Liver (tissue), 8 donors: ENCODE measurements at regions not wholly inside any gene's neighbourhood (a gene's known extent, or its start where the extent isn't known, plus 50 kb on each side); places are given as distances from the start of the nearest gene placed in this dataset.

Experiments
- DNase-seq: peaks from one replicate; pipeline ENCODE4 v3.0.0-alpha.2; 2017; ENCODE audit warnings: low spot score
- H3K27ac ChIP-seq, 2 donors: one replicate each; pipeline ENCODE4 v1.7.0; 2013; ENCODE audit warnings: inconsistent platforms in 2 of 2, low read length in 2 of 2, control low read depth in 1 of 2, low read depth in 1 of 2, mild to moderate bottlenecking in 1 of 2
- H3K27me3 ChIP-seq, 4 donors: one replicate each; pipeline versions ENCODE4 v1.6.1 to v1.7.0; 2013; ENCODE audit warnings: low read length in 3 of 4, inconsistent platforms in 1 of 4, mild to moderate bottlenecking in 1 of 4, moderate library complexity in 1 of 4; ENCODE audit not compliant: control insufficient read depth in 4 of 4, insufficient read depth in 4 of 4
- H3K36me3 ChIP-seq, 4 donors: one replicate each; pipeline versions ENCODE4 v1.6.1 to v1.7.0; 2013; ENCODE audit warnings: low read length in 3 of 4, mild to moderate bottlenecking in 3 of 4, low read depth in 1 of 4, moderate library complexity in 1 of 4; ENCODE audit not compliant: control insufficient read depth in 4 of 4, insufficient read depth in 3 of 4
- H3K4me1 ChIP-seq, 4 donors: one replicate each; pipeline versions ENCODE4 v1.6.1 to v1.7.0; 2013; ENCODE audit warnings: low read length in 3 of 4, mild to moderate bottlenecking in 3 of 4, moderate library complexity in 1 of 4; ENCODE audit not compliant: control insufficient read depth in 4 of 4, insufficient read depth in 4 of 4
- H3K4me3 ChIP-seq, 3 donors: one replicate each; pipeline versions ENCODE4 v1.6.1 to v1.7.0; 2013; ENCODE audit warnings: low read length in 3 of 3, control low read depth in 1 of 3, low read depth in 1 of 3, mild to moderate bottlenecking in 1 of 3
- H3K9ac ChIP-seq, 2 donors: one replicate each; pipeline ENCODE4 v1.7.0; 2013; ENCODE audit warnings: low read length in 2 of 2, mild to moderate bottlenecking in 2 of 2, moderate library complexity in 2 of 2, control low read depth in 1 of 2, low read depth in 1 of 2
- H3K9me3 ChIP-seq, 4 donors: one replicate each; pipeline versions ENCODE4 v1.6.1 to v1.7.0; 2013; ENCODE audit warnings: low read length in 3 of 4; ENCODE audit not compliant: control insufficient read depth in 4 of 4
- EGR1 ChIP-seq, 2 donors: IDR thresholded peaks; 2 replicates each; pipeline ENCODE4 v1.6.1; 2016 to 2018; ENCODE audit warnings: antibody characterized with exemption in 2 of 2, low read depth in 2 of 2
- FOXA1 ChIP-seq: IDR thresholded peaks from 2 replicates; pipeline ENCODE4 v1.6.1; 2016; ENCODE audit warnings: antibody characterized with exemption
- FOXA2 ChIP-seq: IDR thresholded peaks from 2 replicates; pipeline ENCODE4 v1.6.1; 2016; ENCODE audit warnings: antibody characterized with exemption
- GABPA ChIP-seq, 2 donors: IDR thresholded peaks in 1 of 2; conservative IDR thresholded peaks in 1 of 2; 2 replicates each; pipeline ENCODE4 v1.6.1; 2016; ENCODE audit warnings: antibody characterized with exemption in 2 of 2, mild to moderate bottlenecking in 1 of 2, moderate library complexity in 1 of 2
- HNF4A ChIP-seq, 2 donors: conservative IDR thresholded peaks; 2 replicates each; pipeline ENCODE4 v1.6.1; 2016; ENCODE audit warnings: antibody characterized with exemption in 2 of 2, mild to moderate bottlenecking in 2 of 2
- HNF4G ChIP-seq: IDR thresholded peaks from 2 replicates; pipeline ENCODE4 v1.6.1; 2016; ENCODE audit warnings: antibody characterized with exemption
- JUND ChIP-seq, 2 donors: IDR thresholded peaks; 2 replicates each; pipeline ENCODE4 v1.6.1; 2016; ENCODE audit warnings: antibody characterized with exemption in 2 of 2
- NR2F2 ChIP-seq: IDR thresholded peaks from 2 replicates; pipeline ENCODE4 v1.6.1; 2016; ENCODE audit warnings: antibody characterized with exemption
- RAD21 ChIP-seq, 2 donors: IDR thresholded peaks; 2 replicates each; pipeline ENCODE4 v1.6.1; 2016; ENCODE audit warnings: antibody characterized with exemption in 2 of 2, mild to moderate bottlenecking in 2 of 2
- RXRA ChIP-seq, 2 donors: IDR thresholded peaks; 2 replicates each; pipeline ENCODE4 v1.6.1; 2017 to 2018; ENCODE audit warnings: antibody characterized with exemption in 2 of 2, mild to moderate bottlenecking in 1 of 2
- SP1 ChIP-seq: IDR thresholded peaks from 2 replicates; pipeline ENCODE4 v1.6.1; 2018; ENCODE audit warnings: antibody characterized with exemption, mild to moderate bottlenecking
- TAF1 ChIP-seq: conservative IDR thresholded peaks from 2 replicates; pipeline ENCODE4 v1.6.1; 2016; ENCODE audit warnings: antibody characterized with exemption, mild to moderate bottlenecking
- YY1 ChIP-seq: IDR thresholded peaks from 2 replicates; pipeline ENCODE4 v1.6.1; 2016; ENCODE audit warnings: antibody characterized with exemption, mild to moderate bottlenecking
- WGBS: extraction: QIAGEN DNeasy Blood & Tissue Kit; methylation state at CpG from one replicate; pipeline ENCODE4 v1.1.7; 2013; 5-methylcytosine and 5-hydroxymethylcytosine counted together
- TF ChIP-seq, protein P1 (sequence below): IDR thresholded peaks from 2 replicates; pipeline ENCODE4 v1.6.1; 2016; ENCODE audit warnings: antibody characterized with exemption
- TF ChIP-seq, protein P2 (sequence below): IDR thresholded peaks from 2 replicates; pipeline ENCODE4 v1.6.1; 2016; ENCODE audit warnings: antibody characterized with exemption
- TF ChIP-seq, protein P3 (sequence below): fragments of 150-350 bp; IDR thresholded peaks from 2 replicates; pipeline ENCODE4 v1.5.1; 2017; ENCODE audit warnings: improper control_type of control experiment, low read depth, low read length; ENCODE audit not compliant: missing input control
- TF ChIP-seq, protein P4 (sequence below): IDR thresholded peaks from 2 replicates; pipeline ENCODE4 v1.6.1; 2016; ENCODE audit warnings: antibody characterized with exemption, mild to moderate bottlenecking
- TF ChIP-seq, protein P5 (sequence below): IDR thresholded peaks from 2 replicates; pipeline ENCODE4 v1.6.1; 2016; ENCODE audit warnings: antibody characterized with exemption
- donor health status: healthy.
- donor health status: healthy.
- donor health status: healthy.
- donor health status: healthy.
- donor health status: healthy.

DNA sequence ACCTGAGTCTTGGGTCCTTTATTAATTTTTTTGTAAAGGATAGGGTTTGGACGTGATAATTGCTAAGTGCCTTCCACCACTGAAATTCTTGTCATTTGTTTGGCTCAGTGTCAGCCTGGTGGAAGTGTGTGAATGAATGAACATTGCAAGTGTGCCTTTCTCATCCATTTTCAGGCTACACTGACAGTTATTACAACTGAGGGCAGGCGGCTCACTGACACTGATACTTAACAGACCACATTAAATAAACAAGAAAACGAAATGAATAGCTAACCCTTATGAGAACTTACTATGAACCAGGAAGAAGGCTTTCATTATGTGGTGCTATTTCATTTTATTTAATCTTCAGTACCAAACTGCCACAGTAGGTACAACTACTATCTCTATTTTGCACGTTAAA lies 188.8 kb upstream of the CRBN start:
- Histone ChIP-seq H3K27ac (no peak overlapping the region), H3K27me3 (no peaks in the 10 kb centered on the region), H3K36me3 (no peaks in the 10 kb centered on the region), H3K9me3 (peaks cover 0 to 5% (median 1%) of the 10 kb centered on the region in 4 donors), H3K4me3 (no peak overlapping the region), H3K4me1 (no peaks in the 10 kb centered on the region), H3K9ac (no peak overlapping the region)
- WGBS, result 49% methylated on average over 4 of the region's 4 CpGs
- no peak for DNase-seq
- no peak for TF ChIP-seq GABPA (IDR thresholded peaks at IDR 0.05 in 1 of 2, conservative IDR thresholded peaks at IDR 0.05 in 1 of 2)
- TF ChIP-seq FOXA2, result no peak
- no peak for TF ChIP-seq JUND (IDR thresholded peaks at IDR 0.05)
- TF ChIP-seq TAF1, result no peak
- TF ChIP-seq RAD21 (IDR thresholded peaks at IDR 0.05), result no peak
- TF ChIP-seq, protein P1, sequence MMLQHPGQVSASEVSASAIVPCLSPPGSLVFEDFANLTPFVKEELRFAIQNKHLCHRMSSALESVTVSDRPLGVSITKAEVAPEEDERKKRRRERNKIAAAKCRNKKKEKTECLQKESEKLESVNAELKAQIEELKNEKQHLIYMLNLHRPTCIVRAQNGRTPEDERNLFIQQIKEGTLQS, result no peak
- no peak for TF ChIP-seq SP1
- TF ChIP-seq, protein P2, sequence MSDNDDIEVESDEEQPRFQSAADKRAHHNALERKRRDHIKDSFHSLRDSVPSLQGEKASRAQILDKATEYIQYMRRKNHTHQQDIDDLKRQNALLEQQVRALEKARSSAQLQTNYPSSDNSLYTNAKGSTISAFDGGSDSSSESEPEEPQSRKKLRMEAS, result no peak
- no peak for TF ChIP-seq NR2F2
- no peak for TF ChIP-seq YY1
- no peak for TF ChIP-seq FOXA1
- TF ChIP-seq, protein P3, sequence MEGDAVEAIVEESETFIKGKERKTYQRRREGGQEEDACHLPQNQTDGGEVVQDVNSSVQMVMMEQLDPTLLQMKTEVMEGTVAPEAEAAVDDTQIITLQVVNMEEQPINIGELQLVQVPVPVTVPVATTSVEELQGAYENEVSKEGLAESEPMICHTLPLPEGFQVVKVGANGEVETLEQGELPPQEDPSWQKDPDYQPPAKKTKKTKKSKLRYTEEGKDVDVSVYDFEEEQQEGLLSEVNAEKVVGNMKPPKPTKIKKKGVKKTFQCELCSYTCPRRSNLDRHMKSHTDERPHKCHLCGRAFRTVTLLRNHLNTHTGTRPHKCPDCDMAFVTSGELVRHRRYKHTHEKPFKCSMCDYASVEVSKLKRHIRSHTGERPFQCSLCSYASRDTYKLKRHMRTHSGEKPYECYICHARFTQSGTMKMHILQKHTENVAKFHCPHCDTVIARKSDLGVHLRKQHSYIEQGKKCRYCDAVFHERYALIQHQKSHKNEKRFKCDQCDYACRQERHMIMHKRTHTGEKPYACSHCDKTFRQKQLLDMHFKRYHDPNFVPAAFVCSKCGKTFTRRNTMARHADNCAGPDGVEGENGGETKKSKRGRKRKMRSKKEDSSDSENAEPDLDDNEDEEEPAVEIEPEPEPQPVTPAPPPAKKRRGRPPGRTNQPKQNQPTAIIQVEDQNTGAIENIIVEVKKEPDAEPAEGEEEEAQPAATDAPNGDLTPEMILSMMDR, result no peak
- TF ChIP-seq, protein P4, sequence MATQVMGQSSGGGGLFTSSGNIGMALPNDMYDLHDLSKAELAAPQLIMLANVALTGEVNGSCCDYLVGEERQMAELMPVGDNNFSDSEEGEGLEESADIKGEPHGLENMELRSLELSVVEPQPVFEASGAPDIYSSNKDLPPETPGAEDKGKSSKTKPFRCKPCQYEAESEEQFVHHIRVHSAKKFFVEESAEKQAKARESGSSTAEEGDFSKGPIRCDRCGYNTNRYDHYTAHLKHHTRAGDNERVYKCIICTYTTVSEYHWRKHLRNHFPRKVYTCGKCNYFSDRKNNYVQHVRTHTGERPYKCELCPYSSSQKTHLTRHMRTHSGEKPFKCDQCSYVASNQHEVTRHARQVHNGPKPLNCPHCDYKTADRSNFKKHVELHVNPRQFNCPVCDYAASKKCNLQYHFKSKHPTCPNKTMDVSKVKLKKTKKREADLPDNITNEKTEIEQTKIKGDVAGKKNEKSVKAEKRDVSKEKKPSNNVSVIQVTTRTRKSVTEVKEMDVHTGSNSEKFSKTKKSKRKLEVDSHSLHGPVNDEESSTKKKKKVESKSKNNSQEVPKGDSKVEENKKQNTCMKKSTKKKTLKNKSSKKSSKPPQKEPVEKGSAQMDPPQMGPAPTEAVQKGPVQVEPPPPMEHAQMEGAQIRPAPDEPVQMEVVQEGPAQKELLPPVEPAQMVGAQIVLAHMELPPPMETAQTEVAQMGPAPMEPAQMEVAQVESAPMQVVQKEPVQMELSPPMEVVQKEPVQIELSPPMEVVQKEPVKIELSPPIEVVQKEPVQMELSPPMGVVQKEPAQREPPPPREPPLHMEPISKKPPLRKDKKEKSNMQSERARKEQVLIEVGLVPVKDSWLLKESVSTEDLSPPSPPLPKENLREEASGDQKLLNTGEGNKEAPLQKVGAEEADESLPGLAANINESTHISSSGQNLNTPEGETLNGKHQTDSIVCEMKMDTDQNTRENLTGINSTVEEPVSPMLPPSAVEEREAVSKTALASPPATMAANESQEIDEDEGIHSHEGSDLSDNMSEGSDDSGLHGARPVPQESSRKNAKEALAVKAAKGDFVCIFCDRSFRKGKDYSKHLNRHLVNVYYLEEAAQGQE, result no peak
- no peak for TF ChIP-seq EGR1 (IDR thresholded peaks at IDR 0.05; ENCODE audit: low read depth in 2 of 2)
- TF ChIP-seq, protein P5, sequence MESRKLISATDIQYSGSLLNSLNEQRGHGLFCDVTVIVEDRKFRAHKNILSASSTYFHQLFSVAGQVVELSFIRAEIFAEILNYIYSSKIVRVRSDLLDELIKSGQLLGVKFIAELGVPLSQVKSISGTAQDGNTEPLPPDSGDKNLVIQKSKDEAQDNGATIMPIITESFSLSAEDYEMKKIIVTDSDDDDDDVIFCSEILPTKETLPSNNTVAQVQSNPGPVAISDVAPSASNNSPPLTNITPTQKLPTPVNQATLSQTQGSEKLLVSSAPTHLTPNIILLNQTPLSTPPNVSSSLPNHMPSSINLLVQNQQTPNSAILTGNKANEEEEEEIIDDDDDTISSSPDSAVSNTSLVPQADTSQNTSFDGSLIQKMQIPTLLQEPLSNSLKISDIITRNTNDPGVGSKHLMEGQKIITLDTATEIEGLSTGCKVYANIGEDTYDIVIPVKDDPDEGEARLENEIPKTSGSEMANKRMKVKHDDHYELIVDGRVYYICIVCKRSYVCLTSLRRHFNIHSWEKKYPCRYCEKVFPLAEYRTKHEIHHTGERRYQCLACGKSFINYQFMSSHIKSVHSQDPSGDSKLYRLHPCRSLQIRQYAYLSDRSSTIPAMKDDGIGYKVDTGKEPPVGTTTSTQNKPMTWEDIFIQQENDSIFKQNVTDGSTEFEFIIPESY, result no peak
- no peak for TF ChIP-seq HNF4A (conservative IDR thresholded peaks at IDR 0.05)
- TF ChIP-seq RXRA (IDR thresholded peaks at IDR 0.05), result no peak
- TF ChIP-seq HNF4G, result no peak
